Ishikawa (cell line): ENCODE measurements at regions not wholly inside any gene's neighbourhood (a gene's known extent, or its start where the extent isn't known, plus 50 kb on each side); places are given as distances from the start of the nearest gene placed in this dataset.

Experiments
- CEBPB ChIP-seq: IDR thresholded peaks from 2 replicates; pipeline ENCODE4 v1.6.1; 2012
- CREB1 ChIP-seq: IDR thresholded peaks from 2 replicates; pipeline ENCODE4 v1.6.1; 2012; ENCODE audit warnings: low read depth
- EGR1 ChIP-seq: IDR thresholded peaks from 2 replicates; pipeline ENCODE4 v1.6.1; 2012
- EP300 ChIP-seq: IDR thresholded peaks from 2 replicates; pipeline ENCODE4 v1.6.1; 2012; ENCODE audit warnings: borderline replicate concordance
- MAX ChIP-seq: IDR thresholded peaks from 2 replicates; pipeline ENCODE4 v1.6.1; 2012
- RAD21 ChIP-seq: IDR thresholded peaks from 2 replicates; pipeline ENCODE4 v1.6.1; 2012; ENCODE audit warnings: low read depth
- REST ChIP-seq: IDR thresholded peaks from 2 replicates; pipeline ENCODE4 v1.6.1; 2012; ENCODE audit warnings: low read depth, mild to moderate bottlenecking
- TAF1 ChIP-seq: IDR thresholded peaks from 2 replicates; pipeline ENCODE4 v1.6.1; 2012; ENCODE audit warnings: low read depth, mild to moderate bottlenecking
- TCF12 ChIP-seq: IDR thresholded peaks from 2 replicates; pipeline ENCODE4 v1.6.1; 2012; ENCODE audit warnings: low read depth
- USF1 ChIP-seq: IDR thresholded peaks from 2 replicates; pipeline ENCODE4 v1.6.1; 2012
- YY1 ChIP-seq: IDR thresholded peaks from 2 replicates; pipeline ENCODE4 v1.6.1; 2012; ENCODE audit warnings: low read depth

GRCh38 chr7:95660023-95660434, 63.7 kb upstream of the PDK4 start:
- TF ChIP-seq CEBPB (no peak), REST (no peak), RAD21 (no peak), TAF1 (no peak), EP300 (no peak), TCF12 (no peak), MAX (no peak), EGR1 (no peak), YY1 (no peak), CREB1 (no peak), USF1 (no peak)
